ENCODE measurements at regions not wholly inside any gene's neighbourhood (a gene's known extent, or its start where the extent isn't known, plus 50 kb on each side); places are given as distances from the start of the nearest gene placed in this dataset.

DNA sequence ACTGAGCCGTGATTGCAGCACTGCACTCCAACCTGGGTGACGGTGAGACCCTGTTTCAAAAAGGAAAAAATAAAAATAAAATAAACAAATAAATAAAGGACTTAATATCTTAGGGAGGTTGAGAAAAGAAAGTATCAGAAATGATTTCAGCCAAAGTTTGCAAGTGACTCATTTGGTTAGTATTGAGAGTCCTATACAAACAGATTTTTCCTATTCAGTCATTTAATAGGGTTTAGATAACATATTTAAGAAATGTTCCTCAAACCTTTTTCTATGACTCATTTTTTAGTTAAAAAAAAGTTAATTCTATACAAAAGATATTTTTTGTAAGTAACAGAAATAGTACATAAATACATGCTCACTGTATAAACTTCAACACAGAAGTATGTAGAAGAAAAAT, 235.1 kb downstream of the GJA1 start:
- TF ChIP-seq EZH2 (IDR thresholded peaks at IDR 0.05; ENCODE audit: borderline replicate concordance, insufficient read depth, low read length, poor library complexity, severe bottlenecking) = no peak
- no peak for TF ChIP-seq TAF1 (IDR thresholded peaks at IDR 0.05; ENCODE audit: low read depth)
- TF ChIP-seq, protein P1, sequence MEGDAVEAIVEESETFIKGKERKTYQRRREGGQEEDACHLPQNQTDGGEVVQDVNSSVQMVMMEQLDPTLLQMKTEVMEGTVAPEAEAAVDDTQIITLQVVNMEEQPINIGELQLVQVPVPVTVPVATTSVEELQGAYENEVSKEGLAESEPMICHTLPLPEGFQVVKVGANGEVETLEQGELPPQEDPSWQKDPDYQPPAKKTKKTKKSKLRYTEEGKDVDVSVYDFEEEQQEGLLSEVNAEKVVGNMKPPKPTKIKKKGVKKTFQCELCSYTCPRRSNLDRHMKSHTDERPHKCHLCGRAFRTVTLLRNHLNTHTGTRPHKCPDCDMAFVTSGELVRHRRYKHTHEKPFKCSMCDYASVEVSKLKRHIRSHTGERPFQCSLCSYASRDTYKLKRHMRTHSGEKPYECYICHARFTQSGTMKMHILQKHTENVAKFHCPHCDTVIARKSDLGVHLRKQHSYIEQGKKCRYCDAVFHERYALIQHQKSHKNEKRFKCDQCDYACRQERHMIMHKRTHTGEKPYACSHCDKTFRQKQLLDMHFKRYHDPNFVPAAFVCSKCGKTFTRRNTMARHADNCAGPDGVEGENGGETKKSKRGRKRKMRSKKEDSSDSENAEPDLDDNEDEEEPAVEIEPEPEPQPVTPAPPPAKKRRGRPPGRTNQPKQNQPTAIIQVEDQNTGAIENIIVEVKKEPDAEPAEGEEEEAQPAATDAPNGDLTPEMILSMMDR (IDR thresholded peaks at IDR 0.05; ENCODE audit: poor library complexity, severe bottlenecking) = no peak
- TF ChIP-seq EP300 (conservative IDR thresholded peaks at IDR 0.05; ENCODE audit: poor library complexity, severe bottlenecking) = no peak
- no peak for TF ChIP-seq POLR2AphosphoS5 (IDR thresholded peaks at IDR 0.05)
- no peak for TF ChIP-seq MXI1 (conservative IDR thresholded peaks at IDR 0.05; ENCODE audit: poor library complexity, severe bottlenecking)
- no peak for TF ChIP-seq SMC3 (conservative IDR thresholded peaks at IDR 0.05; ENCODE audit: poor library complexity)
